WERI-Rb-1 (cell line): ENCODE measurements at regions not wholly inside any gene's neighbourhood (a gene's known extent, or its start where the extent isn't known, plus 50 kb on each side); places are given as distances from the start of the nearest gene placed in this dataset.
A peak's percentile ranks its signal among the peaks of the same experiment; 100 is the strongest.

ENCODE experiments used
- DNase-seq: peaks from one replicate; pipeline ENCODE4 v3.0.0-alpha.2; 2020
- H3K27ac ChIP-seq: fragments of 250-450 bp; sonication (Bioruptor Pico); 2 replicates; pipeline ENCODE4 v1.5.1; 2020; ENCODE audit warnings: mild to moderate bottlenecking, moderate library complexity
- H3K27me3 ChIP-seq: fragments of 250-450 bp; sonication (Bioruptor Pico); 2 replicates; pipeline ENCODE4 v1.5.1; 2021; ENCODE audit warnings: mild to moderate bottlenecking, low read depth, moderate library complexity; ENCODE audit not compliant: insufficient read depth, severe bottlenecking
- H3K36me3 ChIP-seq: fragments of 250-450 bp; sonication (Bioruptor Pico); 2 replicates; pipeline ENCODE4 v1.5.1; 2020; ENCODE audit warnings: mild to moderate bottlenecking, moderate library complexity
- H3K4me3 ChIP-seq: 2 replicates; pipeline ENCODE4 v1.5.1; 2011; ENCODE audit warnings: low read depth, mild to moderate bottlenecking, control low read depth, low read length
- H3K9me3 ChIP-seq: fragments of 250-450 bp; sonication (Bioruptor Pico); 2 replicates; pipeline ENCODE4 v1.5.1; 2021; ENCODE audit warnings: mild to moderate bottlenecking, moderate library complexity; ENCODE audit not compliant: severe bottlenecking
- TF ChIP-seq, protein P1 (sequence below): IDR thresholded peaks from 2 replicates; pipeline ENCODE4 v1.5.1; 2011; ENCODE audit warnings: low read depth, mild to moderate bottlenecking, control low read depth, inconsistent platforms, low read length

DNA sequence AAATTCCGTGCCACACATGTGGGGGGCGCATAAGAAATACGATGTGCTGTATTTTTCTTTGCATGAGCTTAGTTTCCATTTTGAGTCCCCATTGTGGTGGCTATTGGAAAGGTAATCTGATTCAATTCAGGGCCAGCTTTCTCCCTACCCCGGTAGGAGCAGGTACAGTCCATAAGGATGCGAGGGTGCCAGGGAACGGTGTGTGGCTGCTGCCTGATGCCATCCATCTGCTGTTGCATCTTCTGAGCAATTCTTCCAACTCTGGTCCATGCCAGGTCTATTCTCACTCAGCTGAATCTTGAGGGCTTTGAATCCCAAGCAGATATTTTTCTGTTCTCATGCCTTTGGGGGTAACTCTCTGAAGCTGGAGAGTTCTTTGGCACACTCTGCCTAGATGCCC is 392.7 kb downstream of the AGTPBP1 start:
- TF ChIP-seq, protein P1, sequence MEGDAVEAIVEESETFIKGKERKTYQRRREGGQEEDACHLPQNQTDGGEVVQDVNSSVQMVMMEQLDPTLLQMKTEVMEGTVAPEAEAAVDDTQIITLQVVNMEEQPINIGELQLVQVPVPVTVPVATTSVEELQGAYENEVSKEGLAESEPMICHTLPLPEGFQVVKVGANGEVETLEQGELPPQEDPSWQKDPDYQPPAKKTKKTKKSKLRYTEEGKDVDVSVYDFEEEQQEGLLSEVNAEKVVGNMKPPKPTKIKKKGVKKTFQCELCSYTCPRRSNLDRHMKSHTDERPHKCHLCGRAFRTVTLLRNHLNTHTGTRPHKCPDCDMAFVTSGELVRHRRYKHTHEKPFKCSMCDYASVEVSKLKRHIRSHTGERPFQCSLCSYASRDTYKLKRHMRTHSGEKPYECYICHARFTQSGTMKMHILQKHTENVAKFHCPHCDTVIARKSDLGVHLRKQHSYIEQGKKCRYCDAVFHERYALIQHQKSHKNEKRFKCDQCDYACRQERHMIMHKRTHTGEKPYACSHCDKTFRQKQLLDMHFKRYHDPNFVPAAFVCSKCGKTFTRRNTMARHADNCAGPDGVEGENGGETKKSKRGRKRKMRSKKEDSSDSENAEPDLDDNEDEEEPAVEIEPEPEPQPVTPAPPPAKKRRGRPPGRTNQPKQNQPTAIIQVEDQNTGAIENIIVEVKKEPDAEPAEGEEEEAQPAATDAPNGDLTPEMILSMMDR = no peak
- Histone ChIP-seq H3K4me3 (no peak overlapping the region), H3K27me3 (peaks cover 55% of the 10 kb centered on the region), H3K9me3 (no peaks in the 10 kb centered on the region), H3K27ac (no peak overlapping the region), H3K36me3 (no peaks in the 10 kb centered on the region)
- DNase-seq = no peak

GRCh38 chr9:85347541-85347940 is 394.2 kb downstream of the AGTPBP1 start:
- Histone ChIP-seq H3K4me3 (no peak overlapping the region), H3K36me3 (no peaks in the 10 kb centered on the region), H3K27ac (no peak overlapping the region), H3K9me3 (no peaks in the 10 kb centered on the region), H3K27me3 (peaks cover 64% of the 10 kb centered on the region)
- no peak for DNase-seq
- TF ChIP-seq, protein P1 = no peak

- H3K27ac ChIP-seq = no peak overlapping the region
- peaks cover 60% of the 10 kb centered on the region for H3K27me3 ChIP-seq
- no peaks in the 10 kb centered on the region for H3K36me3 ChIP-seq
- TF ChIP-seq, protein P1 = no peak
- no peaks in the 10 kb centered on the region for H3K9me3 ChIP-seq
- no peak overlapping the region for H3K4me3 ChIP-seq
- DNase-seq = no peak
Measured at GRCh38 chr9:85344901-85345300, 396.9 kb downstream of the AGTPBP1 start.

GRCh38 chr9:85339338-85339737 is 402.4 kb downstream of the AGTPBP1 start:
- H3K27ac ChIP-seq = no peak overlapping the region
- no peak overlapping the region for H3K4me3 ChIP-seq
- peaks cover 57% of the 10 kb centered on the region for H3K27me3 ChIP-seq
- no peaks in the 10 kb centered on the region for H3K36me3 ChIP-seq
- no peak for DNase-seq
- no peaks in the 10 kb centered on the region for H3K9me3 ChIP-seq
- TF ChIP-seq, protein P1 = no peak

GRCh38 chr9:85334228-85334627 is 407.5 kb downstream of the AGTPBP1 start:
- no peak for DNase-seq
- no peak overlapping the region for H3K27ac ChIP-seq
- H3K4me3 ChIP-seq = no peak overlapping the region
- H3K36me3 ChIP-seq = no peaks in the 10 kb centered on the region
- H3K9me3 ChIP-seq = no peaks in the 10 kb centered on the region
- TF ChIP-seq, protein P1 = no peak
- H3K27me3 ChIP-seq = peaks cover 39% of the 10 kb centered on the region

DNA sequence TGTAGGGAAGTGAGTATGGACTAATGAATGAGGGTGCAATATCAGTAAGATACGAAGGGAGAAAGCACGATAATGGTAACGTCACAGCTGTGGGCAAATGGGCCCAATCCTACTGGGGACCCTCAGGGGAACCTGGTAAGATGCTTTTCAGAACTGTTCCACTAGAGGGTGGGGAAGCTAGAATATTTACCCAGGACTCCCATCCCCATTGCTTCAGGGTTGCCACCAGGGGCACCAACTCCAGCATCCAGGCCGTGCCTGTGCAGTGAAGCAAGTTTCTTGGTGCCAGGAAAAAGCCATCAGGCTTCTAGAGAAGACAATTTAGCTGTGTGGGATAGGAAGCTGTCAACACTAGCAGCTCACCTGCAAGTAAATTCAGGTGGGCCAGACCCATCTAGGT is 409.3 kb downstream of the AGTPBP1 start:
- no peaks in the 10 kb centered on the region for H3K36me3 ChIP-seq
- DNase-seq = no peak
- TF ChIP-seq, protein P1 = peak; percentile 54

More for the DNA sequence above, 409.3 kb downstream of the AGTPBP1 start:
- Histone ChIP-seq H3K9me3 (no peaks in the 10 kb centered on the region), H3K4me3 (no peak overlapping the region), H3K27ac (no peak overlapping the region), H3K27me3 (peaks cover 41% of the 10 kb centered on the region)
